Neuronal stem cell (in vitro differentiated cells): ENCODE measurements at regions not wholly inside any gene's neighbourhood (a gene's known extent, or its start where the extent isn't known, plus 50 kb on each side); places are given as distances from the start of the nearest gene placed in this dataset.
"Not testable (repeated sequence)": the region's sequence is repeated elsewhere in the genome, so short reads cannot be mapped to it uniquely, and the experiment has no call there.

Source experiments
- DNase-seq: peaks from one replicate; pipeline ENCODE4 v3.0.0-alpha.2; 2013; ENCODE audit warnings: low spot score
- H2AFZ ChIP-seq: one replicate; pipeline ENCODE4 v1.6.1; 2013; ENCODE audit warnings: mild to moderate bottlenecking, low read length, inconsistent platforms
- H2AK5ac ChIP-seq: 2 replicates; pipeline ENCODE4 v1.6.1; 2013; ENCODE audit warnings: low read depth, mild to moderate bottlenecking, inconsistent platforms, low read length, moderate library complexity, mixed read lengths
- H2BK120ac ChIP-seq: 2 replicates; pipeline ENCODE4 v1.6.1; 2013; ENCODE audit warnings: low read depth, mild to moderate bottlenecking, inconsistent platforms, low read length, moderate library complexity, mixed read lengths
- H2BK12ac ChIP-seq: one replicate; pipeline ENCODE4 v1.6.1; 2013; ENCODE audit warnings: low read length, inconsistent platforms
- H2BK15ac ChIP-seq: 2 replicates; pipeline ENCODE4 v1.6.1; 2013; ENCODE audit warnings: mild to moderate bottlenecking, low read length, inconsistent platforms, mixed read lengths
- H2BK5ac ChIP-seq: one replicate; pipeline ENCODE4 v1.6.1; 2013; ENCODE audit warnings: inconsistent platforms, mild to moderate bottlenecking, low read length, moderate library complexity
- H3K14ac ChIP-seq: one replicate; pipeline ENCODE4 v1.6.1; 2013; ENCODE audit warnings: low read length, inconsistent platforms
- H3K18ac ChIP-seq: 2 replicates; pipeline ENCODE4 v1.6.1; 2013; ENCODE audit warnings: low read length, inconsistent platforms
- H3K23ac ChIP-seq: 2 replicates; pipeline ENCODE4 v1.6.1; 2013; ENCODE audit warnings: low read depth, mild to moderate bottlenecking, mixed read lengths, low read length, inconsistent platforms; ENCODE audit not compliant: poor library complexity
- H3K27ac ChIP-seq: replicated peaks from 3 replicates; pipeline ENCODE4 v1.5.1; 2013; ENCODE audit warnings: low read length, inconsistent platforms
- H3K27me3 ChIP-seq, 3 experiments: 2 replicates each; pipeline ENCODE4 v1.6.1; 2013; ENCODE audit warnings: low read length in 3 of 3, mild to moderate bottlenecking in 2 of 3, inconsistent platforms in 1 of 3, low read depth in 1 of 3, mixed read lengths in 1 of 3, moderate library complexity in 1 of 3; ENCODE audit not compliant: control insufficient read depth in 3 of 3, insufficient read depth in 3 of 3
- H3K36me3 ChIP-seq, 2 donors: replicated peaks in 1 of 2; 2 replicates each; pipeline ENCODE4 v1.6.1; 2013; ENCODE audit warnings: low read length in 2 of 2; ENCODE audit not compliant: control insufficient read depth in 2 of 2, insufficient read depth in 2 of 2
- H3K4ac ChIP-seq: 2 replicates; pipeline ENCODE4 v1.6.1; 2013; ENCODE audit warnings: inconsistent platforms, mild to moderate bottlenecking, low read length, moderate library complexity
- H3K4me1 ChIP-seq, 2 donors: 1 replicate in 1 of 2; 2 replicates in 1 of 2; pipeline ENCODE4 v1.6.1; 2013; ENCODE audit warnings: low read length in 2 of 2, low read depth in 1 of 2; ENCODE audit not compliant: control insufficient read depth in 2 of 2, insufficient read depth in 1 of 2
- H3K4me2 ChIP-seq: one replicate; pipeline ENCODE4 v1.6.1; 2013; ENCODE audit warnings: mild to moderate bottlenecking, low read length, inconsistent platforms; ENCODE audit not compliant: insufficient read depth, poor library complexity, severe bottlenecking
- H3K4me3 ChIP-seq, 2 donors: 2 replicates each; pipeline ENCODE4 v1.5.1; 2013; ENCODE audit warnings: low read length in 2 of 2, mild to moderate bottlenecking in 2 of 2, inconsistent platforms in 1 of 2, moderate library complexity in 1 of 2
- H3K79me1 ChIP-seq: one replicate; pipeline ENCODE4 v1.6.1; 2013; ENCODE audit warnings: low read depth, mild to moderate bottlenecking, inconsistent platforms, low read length, moderate library complexity
- H3K9ac ChIP-seq: one replicate; pipeline ENCODE4 v1.6.1; 2013; ENCODE audit warnings: mild to moderate bottlenecking, low read depth, low read length, inconsistent platforms; ENCODE audit not compliant: poor library complexity
- H3K9me3 ChIP-seq, 2 donors: replicated peaks in 1 of 2; 2 replicates each; pipeline versions ENCODE3 to v1.6.1; 2013; ENCODE audit warnings: low read length in 2 of 2, mild to moderate bottlenecking in 2 of 2, inconsistent platforms in 1 of 2, low read depth in 1 of 2, mixed read lengths in 1 of 2, moderate library complexity in 1 of 2; ENCODE audit not compliant: control insufficient read depth in 2 of 2, insufficient read depth in 1 of 2
- H4K8ac ChIP-seq: one replicate; pipeline ENCODE4 v1.6.1; 2013; ENCODE audit warnings: low read depth, mild to moderate bottlenecking, inconsistent platforms, low read length, moderate library complexity
- H4K91ac ChIP-seq: one replicate; pipeline ENCODE4 v1.6.1; 2013; ENCODE audit warnings: low read length, low read depth, mild to moderate bottlenecking, inconsistent platforms; ENCODE audit not compliant: poor library complexity
- WGBS, 2 donors: extraction: QIAGEN DNeasy Blood & Tissue Kit; methylation state at CpG; one replicate each; pipeline ENCODE4 v1.1.7; 2013; ENCODE audit warnings: missing lambda C conversion rate in 2 of 2, mixed read lengths in 1 of 2; ENCODE audit not compliant: insufficient read length in 2 of 2, insufficient replicate concordance in 1 of 2; ENCODE audit errors: extremely low coverage in 2 of 2; 5-methylcytosine and 5-hydroxymethylcytosine counted together

- H3K23ac ChIP-seq = no peak overlapping the region
- H2BK15ac ChIP-seq = no peak overlapping the region
- no peaks in the 10 kb centered on the region for H3K9me3 ChIP-seq
- no peak overlapping the region for H3K14ac ChIP-seq
- no peaks in the 10 kb centered on the region for H3K79me1 ChIP-seq
- WGBS, 2 donors = no CpG with 5 or more reads among the region's 3 CpGs
- no peak overlapping the region for H2BK12ac ChIP-seq
- H3K4me1 ChIP-seq = no peaks in the 10 kb centered on the region
- H4K8ac ChIP-seq = no peak overlapping the region
- H2BK5ac ChIP-seq = no peak overlapping the region
- H2AK5ac ChIP-seq = no peak overlapping the region
- H2AFZ ChIP-seq = no peak overlapping the region
- H3K4me3 ChIP-seq = no peak overlapping the region
- H3K4ac ChIP-seq = no peak overlapping the region
- H3K4me2 ChIP-seq = no peak overlapping the region
- H2BK120ac ChIP-seq = no peak overlapping the region
- no peak for DNase-seq
- no peak overlapping the region for H3K9ac ChIP-seq
- H3K27ac ChIP-seq = no peak overlapping the region
- H3K36me3 ChIP-seq = no peaks in the 10 kb centered on the region
- H3K18ac ChIP-seq = no peak overlapping the region
- no peaks in the 10 kb centered on the region for H3K27me3 ChIP-seq
- H4K91ac ChIP-seq = no peak overlapping the region
Observed at GRCh38 chr6:85283436-85283835, 166.4 kb upstream of the NT5E start.

GRCh38 chr6:85278466-85279035 is 171.3 kb upstream of the NT5E start:
- no CpG with 5 or more reads among the region's 3 CpGs for WGBS, 2 donors
- Histone ChIP-seq H2BK15ac (no peak overlapping the region), H3K4ac (no peak overlapping the region), H3K23ac (no peak overlapping the region), H3K4me1 (no peaks in the 10 kb centered on the region), H3K9ac (no peak overlapping the region), H3K4me2 (no peak overlapping the region), H3K14ac (no peak overlapping the region), H3K27me3 (no peaks in the 10 kb centered on the region), H3K27ac (no peak overlapping the region), H3K9me3 (no peaks in the 10 kb centered on the region), H4K8ac (no peak overlapping the region), H2BK120ac (no peak overlapping the region), H3K4me3 (no peak overlapping the region), H2AK5ac (no peak overlapping the region), H2BK5ac (no peak overlapping the region), H2AFZ (no peak overlapping the region), H3K36me3 (no peaks in the 10 kb centered on the region), H4K91ac (no peak overlapping the region), H2BK12ac (no peak overlapping the region), H3K79me1 (no peaks in the 10 kb centered on the region), H3K18ac (no peak overlapping the region)
- no peak for DNase-seq

- not testable (repeated sequence) for H3K4me3 ChIP-seq, H3K23ac ChIP-seq, H3K14ac ChIP-seq, H3K36me3 ChIP-seq, H3K4me2 ChIP-seq, H3K79me1 ChIP-seq, H3K27ac ChIP-seq, H2AK5ac ChIP-seq, H3K9ac ChIP-seq, H3K4me1 ChIP-seq, H2BK15ac ChIP-seq, H3K4ac ChIP-seq, DNase-seq, H2BK5ac ChIP-seq, H3K9me3 ChIP-seq, H2BK12ac ChIP-seq, H2BK120ac ChIP-seq, H3K27me3 ChIP-seq, H4K8ac ChIP-seq, H2AFZ ChIP-seq, H3K18ac ChIP-seq, H4K91ac ChIP-seq
- WGBS, 2 donors = no CpG with 5 or more reads among the region's 1 CpG
Observed at GRCh38 chr6:85276026-85276425, 173.9 kb upstream of the NT5E start.

DNA sequence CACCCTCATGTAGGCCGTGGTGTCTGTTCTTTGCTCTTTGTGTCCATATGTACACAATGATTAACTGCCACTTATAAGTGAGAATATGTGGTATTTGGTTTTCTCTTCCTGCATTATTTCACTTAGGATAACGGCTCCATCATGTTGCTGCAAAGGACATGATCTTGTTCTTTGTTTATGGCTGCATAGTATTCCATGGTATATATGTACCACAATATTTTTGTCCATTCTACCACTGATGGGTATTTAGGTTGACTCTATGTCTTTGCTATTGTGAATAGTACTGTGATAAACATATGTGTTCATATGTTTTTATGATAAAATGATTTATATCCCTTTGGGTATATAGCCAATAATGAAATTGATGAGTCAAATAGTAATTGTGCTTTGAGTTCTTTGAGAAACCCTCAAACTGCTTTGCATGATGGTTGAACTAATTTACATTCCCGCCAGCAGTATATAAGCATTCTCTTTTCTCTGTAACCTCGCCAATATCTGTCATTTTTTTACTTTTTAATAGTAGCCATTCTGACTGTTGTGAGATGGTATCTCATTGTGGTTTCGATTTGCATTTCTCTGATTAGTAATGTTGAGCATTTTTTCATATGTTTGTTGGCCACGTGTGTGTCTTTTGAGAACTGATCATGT is 174.4 kb upstream of the NT5E start:
- no peak overlapping the region for H2BK5ac ChIP-seq
- no peaks in the 10 kb centered on the region for H3K79me1 ChIP-seq
- no peak overlapping the region for H3K27ac ChIP-seq
- no peak overlapping the region for H3K18ac ChIP-seq
- H3K4ac ChIP-seq = no peak overlapping the region
- DNase-seq = no peak
- no CpG with 5 or more reads among the region's 6 CpGs for WGBS, 2 donors
- H4K91ac ChIP-seq = no peak overlapping the region
- H3K4me3 ChIP-seq = no peak overlapping the region
- H3K4me1 ChIP-seq = peaks cover 0 to 2% of the 10 kb centered on the region in 2 donors
- no peak overlapping the region for H3K14ac ChIP-seq
- H3K4me2 ChIP-seq = no peak overlapping the region
- H2AK5ac ChIP-seq = no peak overlapping the region
- no peak overlapping the region for H2BK120ac ChIP-seq
- H3K9me3 ChIP-seq = no peaks in the 10 kb centered on the region
- no peak overlapping the region for H2BK12ac ChIP-seq
- no peak overlapping the region for H3K23ac ChIP-seq
- H4K8ac ChIP-seq = no peak overlapping the region
- no peaks in the 10 kb centered on the region for H3K36me3 ChIP-seq
- no peak overlapping the region for H2BK15ac ChIP-seq
- no peak overlapping the region for H3K9ac ChIP-seq
- no peak overlapping the region for H2AFZ ChIP-seq
- no peaks in the 10 kb centered on the region for H3K27me3 ChIP-seq
